ENCODE measurements at regions not wholly inside any gene's neighbourhood (a gene's known extent, or its start where the extent isn't known, plus 50 kb on each side); places are given as distances from the start of the nearest gene placed in this dataset.

DNA sequence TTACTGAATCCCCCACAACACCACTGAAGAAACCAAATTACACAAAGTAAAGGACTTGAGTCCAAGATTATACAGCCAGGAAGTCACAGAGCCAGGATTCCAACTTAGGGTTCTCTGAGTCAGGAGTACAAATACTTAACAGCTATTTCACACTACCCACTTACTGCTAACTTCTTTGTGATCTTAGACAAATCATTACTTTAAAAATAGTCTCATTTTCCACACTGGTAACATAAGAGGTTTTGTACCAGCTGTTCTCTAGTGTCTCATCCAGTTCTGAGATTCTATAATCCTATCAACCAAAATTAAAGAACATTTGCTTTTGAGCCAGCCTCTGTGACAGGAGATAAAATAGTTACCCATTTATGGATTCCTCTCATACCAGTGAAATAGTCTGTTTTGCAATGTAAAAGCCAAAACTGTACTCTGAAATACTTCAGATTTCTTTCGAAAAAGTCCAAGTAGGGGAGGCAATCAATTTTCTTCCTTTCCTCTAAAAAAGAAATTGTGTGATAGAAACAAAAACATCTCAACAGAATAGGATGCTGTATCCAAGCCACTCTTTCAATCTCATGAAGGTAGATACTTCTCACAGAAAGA lies 157.6 kb downstream of the LRATD1 start:
- Mint-ChIP-seq H3K9me3 (peaks cover 10% of the 10 kb centered on the region), H3K36me3 (ENCODE audit: low read depth) (peaks cover 4% of the 10 kb centered on the region; the same call in 1 of the 2 replicates), H3K4me1 (ENCODE audit: low read depth) (no peaks in the 10 kb centered on the region), H3K27me3 (ENCODE audit: insufficient read depth) (no peaks in the 10 kb centered on the region; the same call in 1 of the 2 replicates), H3K27ac (no peak overlapping the region), H3K4me3 (no peak overlapping the region)
- TF ChIP-seq, protein P1, sequence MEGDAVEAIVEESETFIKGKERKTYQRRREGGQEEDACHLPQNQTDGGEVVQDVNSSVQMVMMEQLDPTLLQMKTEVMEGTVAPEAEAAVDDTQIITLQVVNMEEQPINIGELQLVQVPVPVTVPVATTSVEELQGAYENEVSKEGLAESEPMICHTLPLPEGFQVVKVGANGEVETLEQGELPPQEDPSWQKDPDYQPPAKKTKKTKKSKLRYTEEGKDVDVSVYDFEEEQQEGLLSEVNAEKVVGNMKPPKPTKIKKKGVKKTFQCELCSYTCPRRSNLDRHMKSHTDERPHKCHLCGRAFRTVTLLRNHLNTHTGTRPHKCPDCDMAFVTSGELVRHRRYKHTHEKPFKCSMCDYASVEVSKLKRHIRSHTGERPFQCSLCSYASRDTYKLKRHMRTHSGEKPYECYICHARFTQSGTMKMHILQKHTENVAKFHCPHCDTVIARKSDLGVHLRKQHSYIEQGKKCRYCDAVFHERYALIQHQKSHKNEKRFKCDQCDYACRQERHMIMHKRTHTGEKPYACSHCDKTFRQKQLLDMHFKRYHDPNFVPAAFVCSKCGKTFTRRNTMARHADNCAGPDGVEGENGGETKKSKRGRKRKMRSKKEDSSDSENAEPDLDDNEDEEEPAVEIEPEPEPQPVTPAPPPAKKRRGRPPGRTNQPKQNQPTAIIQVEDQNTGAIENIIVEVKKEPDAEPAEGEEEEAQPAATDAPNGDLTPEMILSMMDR (IDR thresholded peaks at IDR 0.05): no peak
- DNase-seq: no peak

DNA sequence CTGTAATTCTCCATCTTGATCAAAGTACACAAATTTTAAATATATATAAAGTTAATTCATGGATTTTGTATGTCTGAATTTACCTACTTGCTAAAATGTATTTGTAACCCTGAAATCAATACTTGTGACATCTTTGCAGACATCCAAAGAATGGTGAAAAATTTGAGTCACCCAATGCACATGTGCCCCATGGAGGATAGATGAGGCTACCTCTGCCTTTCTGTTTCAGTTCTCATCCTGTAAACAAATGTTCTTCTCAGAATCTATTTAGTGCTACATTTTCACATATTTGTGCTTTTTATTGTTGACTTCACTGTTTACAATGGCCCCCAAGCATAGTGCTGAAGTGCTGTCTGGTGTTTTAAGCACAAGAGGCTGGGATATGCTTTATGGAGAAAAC lies 171.5 kb downstream of the LRATD1 start:
- TF ChIP-seq, protein P1 (IDR thresholded peaks at IDR 0.05): no peak
- peaks cover 30% of the 10 kb centered on the region for H3K9me3 Mint-ChIP-seq
- no peak for DNase-seq
- no peaks in the 10 kb centered on the region for H3K36me3 Mint-ChIP-seq (ENCODE audit: low read depth)
- H3K4me3 Mint-ChIP-seq: no peak overlapping the region
- H3K4me1 Mint-ChIP-seq (ENCODE audit: low read depth): no peaks in the 10 kb centered on the region
- H3K27ac Mint-ChIP-seq: no peak overlapping the region
- no peaks in the 10 kb centered on the region for H3K27me3 Mint-ChIP-seq (ENCODE audit: insufficient read depth)

DNA sequence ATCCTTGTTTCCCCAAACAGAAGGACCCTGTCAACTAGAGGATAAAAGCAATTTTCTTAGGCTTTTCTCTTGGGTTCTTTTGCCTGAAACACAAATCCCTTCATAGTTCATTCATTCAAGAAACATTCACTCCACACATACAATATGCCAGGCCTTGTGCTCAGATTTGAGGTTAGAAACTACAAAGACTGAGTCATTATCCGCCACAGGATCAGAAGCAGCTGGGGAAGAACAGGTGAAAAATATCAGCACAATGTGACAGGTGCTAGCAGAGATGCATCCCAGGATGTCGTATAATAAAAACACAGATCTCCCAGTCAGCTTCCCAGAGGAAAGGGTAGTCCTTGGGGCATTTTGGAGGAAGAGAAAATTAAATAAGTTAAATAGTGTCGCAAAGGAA lies 172.4 kb downstream of the LRATD1 start:
- DNase-seq: no peak
- H3K4me1 Mint-ChIP-seq (ENCODE audit: low read depth): no peaks in the 10 kb centered on the region
- no peak overlapping the region for H3K27ac Mint-ChIP-seq
- H3K9me3 Mint-ChIP-seq: peaks cover 31% of the 10 kb centered on the region
- no peaks in the 10 kb centered on the region for H3K27me3 Mint-ChIP-seq (ENCODE audit: insufficient read depth)
- H3K36me3 Mint-ChIP-seq (ENCODE audit: low read depth): no peaks in the 10 kb centered on the region
- TF ChIP-seq, protein P1 (IDR thresholded peaks at IDR 0.05): no peak
- no peak overlapping the region for H3K4me3 Mint-ChIP-seq

DNA sequence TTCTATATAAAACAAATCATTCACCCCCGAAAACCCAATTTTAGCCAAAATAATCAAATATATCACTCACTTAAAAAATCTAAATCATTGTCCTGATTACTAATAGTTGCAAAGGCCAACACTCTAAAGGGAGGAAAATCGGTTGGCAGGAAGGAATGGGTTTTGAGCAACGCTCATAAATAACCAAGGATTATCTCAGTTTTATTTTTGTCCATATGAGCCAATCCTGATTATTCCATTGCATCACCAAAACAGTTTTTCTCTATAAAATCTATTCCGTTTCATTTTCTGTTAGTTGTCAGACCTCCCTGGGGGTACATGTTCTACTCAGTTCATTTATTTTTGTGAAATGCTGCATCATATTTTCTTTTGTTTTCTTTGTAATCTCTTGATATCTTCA lies 174.1 kb downstream of the LRATD1 start:
- TF ChIP-seq, protein P1 (IDR thresholded peaks at IDR 0.05): no peak
- DNase-seq: no peak
- H3K4me3 Mint-ChIP-seq: no peak overlapping the region

DNA sequence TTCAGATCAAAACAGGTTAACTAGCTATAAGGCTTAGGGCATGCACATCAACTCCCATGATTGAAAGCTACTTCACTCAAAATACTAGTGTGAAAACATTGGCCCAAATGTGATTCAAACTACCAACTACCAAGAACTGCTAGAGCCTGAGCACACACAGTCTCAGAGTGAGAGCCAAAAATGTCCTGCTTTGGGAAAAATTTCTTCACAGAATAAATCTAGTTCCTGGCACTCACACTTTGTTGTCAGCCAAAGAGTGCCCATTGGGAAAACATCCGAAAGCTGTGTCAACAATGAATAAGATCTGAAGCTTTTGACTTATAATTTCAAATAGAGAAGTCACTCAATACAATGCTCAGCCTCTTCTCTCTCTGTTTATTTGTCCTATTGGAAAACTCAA lies 182.7 kb downstream of the LRATD1 start:
- H3K4me1 Mint-ChIP-seq (ENCODE audit: low read depth): no peaks in the 10 kb centered on the region
- no peak for DNase-seq

More for the DNA sequence above, 174.1 kb downstream of the LRATD1 start:
- no peaks in the 10 kb centered on the region for H3K4me1 Mint-ChIP-seq (ENCODE audit: low read depth)
- H3K27me3 Mint-ChIP-seq (ENCODE audit: insufficient read depth): no peaks in the 10 kb centered on the region
- H3K36me3 Mint-ChIP-seq (ENCODE audit: low read depth): no peaks in the 10 kb centered on the region
- no peak overlapping the region for H3K27ac Mint-ChIP-seq
- peaks cover 24% of the 10 kb centered on the region for H3K9me3 Mint-ChIP-seq

More for the DNA sequence above, 182.7 kb downstream of the LRATD1 start:
- Mint-ChIP-seq H3K36me3 (ENCODE audit: low read depth) (no peaks in the 10 kb centered on the region), H3K4me3 (no peak overlapping the region), H3K27me3 (ENCODE audit: insufficient read depth) (no peaks in the 10 kb centered on the region), H3K9me3 (peaks cover 48% of the 10 kb centered on the region; the same call in 1 of the 2 replicates), H3K27ac (no peak overlapping the region)
- TF ChIP-seq, protein P1 (IDR thresholded peaks at IDR 0.05): no peak

Data from HFFc6 (cell line).